ENCODE measurements at regions not wholly inside any gene's neighbourhood (a gene's known extent, or its start where the extent isn't known, plus 50 kb on each side); places are given as distances from the start of the nearest gene placed in this dataset.

- H4K5ac ChIP-seq (ENCODE audit: low read depth, low read length): no peak overlapping the region
- ChIA-PET POLR2A (ENCODE audit: unreplicated experiment) (no interaction called here), CTCF (no interaction called here)
- no peaks in the 10 kb centered on the region for H3K27me3 ChIP-seq (ENCODE audit: control insufficient read depth, insufficient read depth, low read length)
- no peak for TF ChIP-seq FOS (IDR thresholded peaks at IDR 0.05; ENCODE audit: low read depth, low read length)
- no peak for TF ChIP-seq BHLHE40 (IDR thresholded peaks at IDR 0.05; ENCODE audit: low read depth, low read length)
- TF ChIP-seq CHD1 (IDR thresholded peaks at IDR 0.05; ENCODE audit: low read depth, low read length): no peak
- TF ChIP-seq NFE2L2 (IDR thresholded peaks at IDR 0.05; ENCODE audit: low read depth, low read length): no peak
- no peak for TF ChIP-seq MAFK (IDR thresholded peaks at IDR 0.05; ENCODE audit: low read depth, low read length)
- TF ChIP-seq RFX5 (IDR thresholded peaks at IDR 0.05; ENCODE audit: low read depth, low read length): no peak
- TF ChIP-seq RCOR1 (IDR thresholded peaks at IDR 0.05; ENCODE audit: insufficient replicate concordance, low read length): no peak
- TF ChIP-seq CTCF (conservative IDR thresholded peaks at IDR 0.05; ENCODE audit: low read depth, low read length): no peak
- TF ChIP-seq MXI1 (IDR thresholded peaks at IDR 0.05; ENCODE audit: borderline replicate concordance, low read depth, low read length): no peak
- no peak overlapping the region for H2AK5ac ChIP-seq (ENCODE audit: low read depth, low read length)
- no peak overlapping the region for H3K27ac ChIP-seq (ENCODE audit: insufficient read depth, low read length)
- no peaks in the 10 kb centered on the region for H4K20me1 ChIP-seq (ENCODE audit: insufficient read depth, low read length)
- intact Hi-C loops (cut with micrococcal nuclease) (no loop called here), dilution Hi-C loops (cut with HindIII; ENCODE audit: low sequenced_read_pairs, unreplicated experiment) (no loop called here), in situ Hi-C loops (cut with MboI; ENCODE audit: low sequenced_read_pairs) (no loop called here)
- H2AFZ ChIP-seq (replicated peaks; ENCODE audit: low read length, poor library complexity): no peak overlapping the region
- H2BK120ac ChIP-seq (ENCODE audit: low read depth, low read length): no peak overlapping the region
- WGBS, 2 experiments (ENCODE audit: extremely low coverage in 2 of 2, insufficient read length in 1 of 2): no CpG with 5 or more reads among the region's 1 CpG
- no peak overlapping the region for H3K14ac ChIP-seq (replicated peaks; ENCODE audit: low read depth, low read length)
- DNase-seq (no peak), ATAC-seq (ENCODE audit: low read depth) (no peak)
- no peak overlapping the region for H3K9ac ChIP-seq (ENCODE audit: low read depth, low read length)
- no peak overlapping the region for H4K8ac ChIP-seq (ENCODE audit: low read depth in 2 of 2, low read length in 2 of 2)
- H3K56ac ChIP-seq (ENCODE audit: extremely low read depth, insufficient read depth, low read length): no peak overlapping the region
- no peak overlapping the region for H3K4ac ChIP-seq (ENCODE audit: low read depth, low read length)
- H3K79me1 ChIP-seq (ENCODE audit: low read depth in 1 of 2, low read length in 2 of 2): no peaks in the 10 kb centered on the region
- no peak overlapping the region for H2BK5ac ChIP-seq (ENCODE audit: low read depth, low read length, poor library complexity, severe bottlenecking)
- BruUV-seq (replicated peaks): no TSS peak
- peaks cover 7% of the 10 kb centered on the region for H3K9me3 ChIP-seq (ENCODE audit: control insufficient read depth, insufficient read depth, low read length)
- no peak overlapping the region for H2BK15ac ChIP-seq (ENCODE audit: low read depth, low read length)
- H3K23ac ChIP-seq (ENCODE audit: low read depth, low read length): no peak overlapping the region
- no peak overlapping the region for H3K4me2 ChIP-seq (ENCODE audit: low read depth, low read length)
- H3K4me1 ChIP-seq (ENCODE audit: control insufficient read depth, insufficient read depth, low read length): no peaks in the 10 kb centered on the region
- no peaks in the 10 kb centered on the region for H3K36me3 ChIP-seq (ENCODE audit: control insufficient read depth, insufficient read depth, low read length)
- H3K9me1 ChIP-seq (ENCODE audit: insufficient read depth, low read length): no peaks in the 10 kb centered on the region
- H4K91ac ChIP-seq (ENCODE audit: insufficient read depth, low read depth, low read length): no peak overlapping the region
- H3K4me3 ChIP-seq (ENCODE audit: insufficient read depth, low read depth, low read length): no peak overlapping the region
- H2BK20ac ChIP-seq (ENCODE audit: low read depth, low read length): no peak overlapping the region
- H2AK9ac ChIP-seq (replicated peaks; ENCODE audit: low read depth, low read length, poor library complexity): no peak overlapping the region
- no peak overlapping the region for H3K18ac ChIP-seq (ENCODE audit: low read depth, low read length)
These were observed 576.5 kb upstream of the GNPDA2 start for GRCh38 chr4:45302828-45303227.

Data from IMR-90 (cell line).